HAP-1 (cell line): ENCODE measurements at regions not wholly inside any gene's neighbourhood (a gene's known extent, or its start where the extent isn't known, plus 50 kb on each side); places are given as distances from the start of the nearest gene placed in this dataset.

Experiments
- DNase-seq, 2 experiments: peaks; one replicate each; pipeline ENCODE4 v3.0.0-alpha.2; 2016 to 2020; ENCODE audit warnings: low spot score in 2 of 2
- H3K27me3 ChIP-seq: fragments of 250-450 bp; sonication (Bioruptor Pico); 2 replicates; pipeline ENCODE4 v1.5.1; 2020; ENCODE audit warnings: low read depth, mild to moderate bottlenecking, moderate library complexity
- H3K36me3 ChIP-seq: fragments of 250-450 bp; sonication (Bioruptor Pico); replicated peaks from 2 replicates; pipeline ENCODE4 v1.5.1; 2020; ENCODE audit warnings: mild to moderate bottlenecking
- H3K4me1 ChIP-seq: fragments of 250-450 bp; sonication (Bioruptor Pico); 2 replicates; pipeline ENCODE4 v1.5.1; 2020; ENCODE audit warnings: mild to moderate bottlenecking
- H3K4me3 ChIP-seq: fragments of 250-450 bp; sonication (Bioruptor Pico); 2 replicates; pipeline ENCODE4 v1.5.1; 2020; ENCODE audit warnings: mild to moderate bottlenecking, moderate library complexity
- H3K9me3 ChIP-seq: fragments of 250-450 bp; sonication (Bioruptor Pico); 2 replicates; pipeline ENCODE4 v1.5.1; 2020; ENCODE audit warnings: mild to moderate bottlenecking, moderate library complexity
- in situ Hi-C: fragments of 300-500 bp; cut with MboI; formaldehyde crosslinking; loops from 3 replicates; pipeline ENCODE4 v1.14.3; 2020; ENCODE audit warnings: low sequenced_read_pairs, inconsistent platforms, mixed read lengths

DNA sequence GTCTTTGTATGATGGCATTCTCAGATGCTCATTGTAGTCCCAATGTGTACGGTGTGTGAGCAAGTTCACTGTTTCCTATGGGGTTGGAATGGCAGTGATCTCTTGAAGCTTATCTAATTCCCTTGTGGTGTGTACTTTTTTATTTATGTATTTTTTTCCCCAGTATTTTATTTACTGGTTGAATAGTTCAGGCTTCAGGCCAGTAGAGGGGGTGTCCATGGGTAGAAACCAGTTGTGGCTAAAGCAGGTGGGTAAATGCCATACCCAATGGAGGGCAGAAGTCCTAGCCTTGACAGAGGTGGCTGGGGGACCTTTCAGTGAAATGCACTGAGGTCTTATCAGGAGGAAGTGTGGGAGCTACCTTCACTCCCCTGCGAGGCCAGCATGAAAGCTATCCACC, 351.4 kb upstream of the CWC22 start:
- Histone ChIP-seq H3K27me3 (no peaks in the 10 kb centered on the region), H3K4me3 (no peak overlapping the region), H3K36me3 (no peaks in the 10 kb centered on the region), H3K9me3 (no peaks in the 10 kb centered on the region; the same call in 1 of the 2 replicates), H3K4me1 (peaks cover 8% of the 10 kb centered on the region; the same call in 1 of the 2 replicates)
- in situ Hi-C loops = no loop called here
- DNase-seq = no peak

DNA sequence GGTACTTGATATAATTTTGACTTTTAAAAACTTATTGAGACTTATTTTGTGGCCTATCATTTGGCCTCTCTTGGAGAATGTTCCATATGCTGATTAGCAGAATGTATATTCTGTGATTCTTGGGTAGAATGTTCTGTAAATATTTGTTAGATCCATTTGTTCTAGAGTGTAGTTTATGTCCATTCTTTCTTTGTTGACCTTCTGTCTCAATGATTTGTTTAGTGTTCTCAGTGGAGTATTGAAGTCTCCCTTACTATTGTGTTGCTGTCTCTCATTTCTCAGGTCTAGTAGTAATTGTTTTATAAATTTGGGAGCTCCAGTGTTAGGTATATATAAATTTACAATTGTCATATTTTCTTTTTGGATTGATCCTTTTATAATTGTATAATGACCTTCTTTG, 349.6 kb upstream of the CWC22 start:
- H3K4me1 ChIP-seq = peaks cover 8% of the 10 kb centered on the region; the same call in 1 of the 2 replicates
- no peaks in the 10 kb centered on the region; the same call in 1 of the 2 replicates for H3K9me3 ChIP-seq
- H3K4me3 ChIP-seq = no peak overlapping the region
- in situ Hi-C loops = no loop called here
- no peaks in the 10 kb centered on the region for H3K27me3 ChIP-seq
- H3K36me3 ChIP-seq = no peaks in the 10 kb centered on the region
- no peak for DNase-seq

DNA sequence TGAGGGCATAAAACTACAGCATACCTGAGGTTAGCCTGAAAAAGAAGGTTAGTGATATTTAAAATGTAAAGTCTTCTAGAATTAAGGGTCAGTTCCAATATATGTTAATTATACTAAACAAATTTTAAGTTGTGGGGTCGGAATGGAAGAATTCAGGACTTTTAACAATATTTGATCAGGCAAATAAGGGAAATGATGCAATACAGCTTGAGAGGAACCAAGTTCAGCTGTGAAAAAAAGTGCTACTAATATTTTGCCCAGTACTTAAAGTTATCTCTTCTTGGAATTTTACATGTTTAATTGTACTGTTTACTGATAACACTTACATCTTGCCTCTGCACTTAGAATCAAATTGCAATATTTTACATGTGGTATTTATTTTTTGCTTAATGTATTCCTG, 345.5 kb upstream of the CWC22 start:
- Histone ChIP-seq H3K4me1 (peaks cover 3% of the 10 kb centered on the region; the same call in 1 of the 2 replicates), H3K4me3 (no peak overlapping the region), H3K9me3 (no peaks in the 10 kb centered on the region; the same call in 1 of the 2 replicates), H3K27me3 (no peaks in the 10 kb centered on the region), H3K36me3 (no peaks in the 10 kb centered on the region)
- no peak for DNase-seq
- in situ Hi-C loops = no loop called here

DNA sequence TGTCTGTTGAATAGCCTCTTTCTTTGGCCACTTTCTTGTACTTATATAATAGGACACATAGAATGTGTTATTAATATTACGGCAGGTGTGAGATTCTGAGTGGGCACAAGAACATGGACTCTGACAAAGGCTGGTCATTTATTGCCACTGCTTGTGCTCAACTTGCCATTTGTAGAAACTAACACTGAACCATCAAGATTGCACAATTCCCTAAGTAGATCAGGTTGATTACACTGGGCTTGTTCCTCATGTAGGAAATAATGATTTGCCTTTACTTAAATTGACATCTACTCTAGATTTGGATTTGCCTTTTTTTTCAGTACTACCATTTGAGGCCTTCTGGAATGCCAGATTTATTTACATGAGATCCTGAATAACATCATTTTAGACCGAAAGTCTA, 342.7 kb upstream of the CWC22 start:
- no peak overlapping the region for H3K4me3 ChIP-seq
- no peaks in the 10 kb centered on the region for H3K36me3 ChIP-seq
- H3K4me1 ChIP-seq = 0 out of 2 replicates have a peak, but pooled peaks cover 3% of the 10 kb centered on the region
- in situ Hi-C loops = no loop called here
- no peaks in the 10 kb centered on the region for H3K27me3 ChIP-seq
- DNase-seq = no peak
- H3K9me3 ChIP-seq = no peaks in the 10 kb centered on the region

GRCh38 chr2:180343528-180344345, 336.6 kb upstream of the CWC22 start:
- no peak overlapping the region for H3K4me3 ChIP-seq
- in situ Hi-C loops = no loop called here
- H3K36me3 ChIP-seq = no peaks in the 10 kb centered on the region
- no peaks in the 10 kb centered on the region for H3K9me3 ChIP-seq
- DNase-seq = no peak
- H3K4me1 ChIP-seq = peaks cover 12% of the 10 kb centered on the region
- no peaks in the 10 kb centered on the region for H3K27me3 ChIP-seq

DNA sequence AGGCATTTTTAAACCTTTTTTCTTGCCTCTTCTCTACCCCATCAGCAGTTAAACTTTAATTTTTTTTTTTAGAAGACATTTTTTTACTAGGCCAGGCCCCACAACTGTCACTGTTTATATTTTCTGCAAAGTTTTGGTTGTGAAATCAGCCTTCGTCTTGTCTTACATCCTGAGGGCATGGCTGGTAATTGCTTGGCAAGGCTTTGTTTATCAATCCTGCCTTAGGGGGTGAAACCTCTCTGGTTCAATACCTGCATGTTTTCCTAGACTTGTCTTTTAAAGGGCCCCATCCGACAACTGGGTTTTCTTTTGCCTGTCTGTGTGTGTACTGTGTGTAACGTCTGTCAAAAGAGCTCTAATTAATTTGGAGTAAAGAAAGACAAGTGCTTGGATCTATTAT, 330.0 kb upstream of the CWC22 start:
- Histone ChIP-seq H3K4me1 (no peaks in the 10 kb centered on the region), H3K27me3 (no peaks in the 10 kb centered on the region), H3K36me3 (no peaks in the 10 kb centered on the region), H3K9me3 (peaks cover 20% of the 10 kb centered on the region), H3K4me3 (no peak overlapping the region)
- in situ Hi-C loops = no loop called here
- no peak for DNase-seq

DNA sequence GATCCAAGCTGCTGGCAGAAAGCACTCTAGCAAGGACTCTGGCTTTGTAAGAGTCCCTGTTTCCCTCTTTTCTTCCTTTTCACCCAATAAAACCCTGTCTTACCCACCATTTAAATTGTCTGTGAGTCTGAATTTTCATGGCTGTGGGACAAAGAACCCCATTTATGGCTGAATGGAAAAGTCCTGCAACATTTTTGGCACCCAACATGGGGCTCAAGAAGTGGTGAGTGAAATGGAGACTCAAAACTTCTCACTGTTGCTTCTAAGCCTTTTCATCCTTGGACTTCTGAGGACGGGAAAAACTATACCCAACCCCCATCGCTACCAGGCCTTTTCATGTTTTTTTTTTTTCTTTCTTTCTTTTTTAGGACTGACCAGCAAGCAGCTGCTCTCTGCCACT, 329.5 kb upstream of the CWC22 start:
- no peak for DNase-seq
- no peaks in the 10 kb centered on the region for H3K4me1 ChIP-seq
- peaks cover 20% of the 10 kb centered on the region for H3K9me3 ChIP-seq
- in situ Hi-C loops = no loop called here
- no peaks in the 10 kb centered on the region for H3K27me3 ChIP-seq
- H3K36me3 ChIP-seq = no peaks in the 10 kb centered on the region
- H3K4me3 ChIP-seq = no peak overlapping the region

DNA sequence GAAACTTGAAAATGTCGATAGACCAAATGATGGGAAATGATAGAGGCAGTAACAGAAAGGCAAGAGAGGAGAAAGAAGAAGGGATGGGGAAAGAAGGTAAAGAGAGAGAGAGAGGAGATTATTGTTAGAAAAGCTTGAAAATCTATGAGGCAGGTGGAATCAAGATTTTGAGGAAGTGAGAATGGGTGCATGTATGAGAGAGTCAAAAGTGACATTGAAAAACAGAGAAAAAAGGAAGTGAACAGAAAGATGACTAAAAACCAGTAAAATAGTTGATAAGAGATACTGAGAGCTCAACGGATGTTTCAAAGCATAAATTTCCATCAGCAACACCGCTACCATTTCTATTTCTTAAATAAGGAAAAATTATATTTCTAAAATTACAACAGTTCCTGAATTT, 327.4 kb upstream of the CWC22 start:
- Histone ChIP-seq H3K9me3 (peaks cover 20% of the 10 kb centered on the region), H3K4me3 (no peak overlapping the region), H3K4me1 (no peaks in the 10 kb centered on the region), H3K36me3 (no peaks in the 10 kb centered on the region), H3K27me3 (no peaks in the 10 kb centered on the region)
- DNase-seq = no peak
- in situ Hi-C loops = no loop called here

- in situ Hi-C loops = no loop called here
- Histone ChIP-seq H3K9me3 (no peaks in the 10 kb centered on the region), H3K36me3 (no peaks in the 10 kb centered on the region), H3K4me1 (peaks cover 10% of the 10 kb centered on the region; the same call in 1 of the 2 replicates), H3K27me3 (no peaks in the 10 kb centered on the region), H3K4me3 (no peak overlapping the region)
- DNase-seq = no peak
Observed at GRCh38 chr2:180328795-180329422, 321.8 kb upstream of the CWC22 start.

DNA sequence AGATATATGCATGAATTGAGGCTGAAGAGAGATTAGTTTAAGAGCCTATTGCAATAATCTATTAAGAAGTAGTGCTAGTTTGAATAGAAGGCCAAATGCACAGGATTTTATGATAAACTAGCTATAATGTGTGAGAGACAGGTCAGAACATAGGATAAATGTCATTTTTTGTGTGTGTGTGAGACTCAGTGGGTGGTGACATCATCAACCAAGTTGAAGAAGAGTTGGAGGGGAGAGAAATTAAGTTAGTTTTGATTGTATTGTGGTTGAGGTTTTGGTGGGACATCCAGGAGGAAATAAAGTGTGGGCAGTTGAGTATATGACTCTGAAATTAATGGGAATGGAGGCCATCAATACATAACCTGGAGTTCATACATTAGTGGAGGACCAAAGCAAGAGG, 320.1 kb upstream of the CWC22 start:
- Histone ChIP-seq H3K9me3 (no peaks in the 10 kb centered on the region), H3K36me3 (no peaks in the 10 kb centered on the region; the same call in 1 of the 2 replicates), H3K4me3 (no peak overlapping the region), H3K4me1 (peaks cover 21% of the 10 kb centered on the region), H3K27me3 (no peaks in the 10 kb centered on the region)
- no peak for DNase-seq
- in situ Hi-C loops = no loop called here

DNA sequence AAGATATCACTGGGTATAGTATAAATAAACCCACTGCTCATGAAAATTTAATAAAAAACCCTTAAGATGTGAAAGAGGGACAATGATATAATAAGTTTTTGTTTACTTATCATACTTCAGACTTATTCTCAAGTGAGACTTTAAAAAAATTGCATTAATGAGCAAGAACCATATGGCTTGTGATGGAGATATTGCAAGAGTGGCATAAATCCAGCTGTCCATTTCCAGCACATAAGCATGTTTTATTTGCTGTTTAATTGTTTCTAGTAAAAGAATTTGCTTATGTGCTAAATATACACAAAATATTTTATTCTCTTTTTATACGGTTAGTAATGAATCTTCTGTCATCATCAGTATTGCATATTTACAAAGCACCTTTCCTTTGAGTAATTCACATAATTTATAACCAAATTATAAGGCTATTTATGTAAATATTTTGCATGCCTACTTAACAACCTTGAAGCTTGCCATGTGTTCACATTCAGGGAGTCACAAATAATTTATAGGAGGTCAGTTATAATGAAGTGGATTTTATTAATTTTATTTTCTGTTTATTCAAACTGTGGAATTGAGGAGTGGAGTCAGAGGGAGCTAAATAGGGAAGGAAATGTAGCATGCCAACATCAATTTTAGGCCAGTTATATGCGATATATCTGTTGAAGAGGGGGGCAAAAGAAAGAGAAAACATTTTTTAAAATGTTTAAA, 318.5 kb upstream of the CWC22 start:
- Histone ChIP-seq H3K4me1 (peaks cover 21% of the 10 kb centered on the region), H3K4me3 (no peak overlapping the region), H3K36me3 (no peaks in the 10 kb centered on the region; the same call in 1 of the 2 replicates), H3K27me3 (no peaks in the 10 kb centered on the region), H3K9me3 (peaks cover 4% of the 10 kb centered on the region; the same call in 1 of the 2 replicates)
- in situ Hi-C loops = no loop called here
- no peak for DNase-seq

- Histone ChIP-seq H3K36me3 (no peaks in the 10 kb centered on the region; the same call in 1 of the 2 replicates), H3K9me3 (peaks cover 4% of the 10 kb centered on the region; the same call in 1 of the 2 replicates), H3K4me1 (peaks cover 21% of the 10 kb centered on the region), H3K4me3 (no peak overlapping the region), H3K27me3 (no peaks in the 10 kb centered on the region)
- in situ Hi-C loops = loop anchor here (25.0 kb wide), 1 partner anchor 187 kb away; no protein-coding TSS in a partner anchor
- DNase-seq = no peak
Observed at GRCh38 chr2:180324182-180324581, 317.1 kb upstream of the CWC22 start.

GRCh38 chr2:180322781-180323180, 315.7 kb upstream of the CWC22 start:
- Histone ChIP-seq H3K4me1 (peaks cover 21% of the 10 kb centered on the region), H3K9me3 (peaks cover 4% of the 10 kb centered on the region; the same call in 1 of the 2 replicates), H3K36me3 (no peaks in the 10 kb centered on the region; the same call in 1 of the 2 replicates), H3K4me3 (no peak overlapping the region), H3K27me3 (no peaks in the 10 kb centered on the region)
- in situ Hi-C loops = loop anchor here (25.0 kb wide), 1 partner anchor 185 kb away; no protein-coding TSS in a partner anchor
- DNase-seq = no peak
